Lung (tissue), 11 donors: ENCODE measurements at regions not wholly inside any gene's neighbourhood (a gene's known extent, or its start where the extent isn't known, plus 50 kb on each side); places are given as distances from the start of the nearest gene placed in this dataset.

ENCODE experiments used
- ATAC-seq: fragments of 200-7000 bp; cut with Tn5 transposase; one replicate; pipeline ENCODE4 v1.9.1; 2020; ENCODE audit warnings: moderate number of reproducible peaks; ENCODE audit not compliant: insufficient read depth, low FRiP score
- DNase-seq, 3 donors: peaks; one replicate each; pipeline ENCODE4 v3.0.0-alpha.2; 2013 to 2017
- H3K27ac ChIP-seq, 2 donors: one replicate each; pipeline ENCODE4 v1.5.1; 2013; ENCODE audit warnings: mild to moderate bottlenecking in 2 of 2, moderate library complexity in 2 of 2, control low read depth in 1 of 2, inconsistent platforms in 1 of 2, low read depth in 1 of 2, low read length in 1 of 2
- H3K27me3 ChIP-seq, 3 donors: one replicate each; pipeline ENCODE4 v1.5.1; 2013; ENCODE audit warnings: low read length in 2 of 3; ENCODE audit not compliant: control insufficient read depth in 3 of 3, insufficient read depth in 3 of 3
- H3K36me3 ChIP-seq, 4 donors: one replicate each; pipeline ENCODE4 v1.5.1; 2013; ENCODE audit warnings: low read length in 4 of 4, mild to moderate bottlenecking in 1 of 4, moderate library complexity in 1 of 4; ENCODE audit not compliant: control insufficient read depth in 4 of 4, insufficient read depth in 4 of 4
- H3K4me1 ChIP-seq, 5 donors: one replicate each; pipeline ENCODE4 v1.5.1; 2013; ENCODE audit warnings: low read length in 5 of 5, mild to moderate bottlenecking in 2 of 5, moderate library complexity in 1 of 5; ENCODE audit not compliant: control insufficient read depth in 5 of 5, insufficient read depth in 5 of 5
- H3K4me3 ChIP-seq: one replicate; pipeline ENCODE4 v1.5.1; 2013; ENCODE audit warnings: mild to moderate bottlenecking, control low read depth, moderate library complexity
- H3K9ac ChIP-seq, 2 donors: one replicate each; pipeline ENCODE4 v1.5.1; 2013; ENCODE audit warnings: low read length in 2 of 2, control low read depth in 1 of 2; ENCODE audit not compliant: insufficient read depth in 1 of 2
- H3K9me3 ChIP-seq, 4 donors: one replicate each; pipeline ENCODE4 v1.5.1; 2013; ENCODE audit warnings: low read length in 3 of 4, mild to moderate bottlenecking in 1 of 4, moderate library complexity in 1 of 4; ENCODE audit not compliant: control insufficient read depth in 4 of 4, insufficient read depth in 3 of 4
- WGBS, 2 donors: extraction: QIAGEN DNeasy Blood & Tissue Kit; methylation state at CpG; one replicate each; pipeline ENCODE4 v1.1.7; 2013; 5-methylcytosine and 5-hydroxymethylcytosine counted together
- TF ChIP-seq, protein P1 (sequence below): IDR thresholded peaks from 2 replicates; pipeline ENCODE4 v1.5.1; 2012; ENCODE audit warnings: mild to moderate bottlenecking; ENCODE audit errors: control extremely low read depth, extremely low read depth
- donor health status: control.
- donor health status: control.
- donor health status: Bipolar disorder and iron deficiency.
- donor health status: healthy.
- donor health status: DM: yes; HTN: yes; CAD: no.

DNA sequence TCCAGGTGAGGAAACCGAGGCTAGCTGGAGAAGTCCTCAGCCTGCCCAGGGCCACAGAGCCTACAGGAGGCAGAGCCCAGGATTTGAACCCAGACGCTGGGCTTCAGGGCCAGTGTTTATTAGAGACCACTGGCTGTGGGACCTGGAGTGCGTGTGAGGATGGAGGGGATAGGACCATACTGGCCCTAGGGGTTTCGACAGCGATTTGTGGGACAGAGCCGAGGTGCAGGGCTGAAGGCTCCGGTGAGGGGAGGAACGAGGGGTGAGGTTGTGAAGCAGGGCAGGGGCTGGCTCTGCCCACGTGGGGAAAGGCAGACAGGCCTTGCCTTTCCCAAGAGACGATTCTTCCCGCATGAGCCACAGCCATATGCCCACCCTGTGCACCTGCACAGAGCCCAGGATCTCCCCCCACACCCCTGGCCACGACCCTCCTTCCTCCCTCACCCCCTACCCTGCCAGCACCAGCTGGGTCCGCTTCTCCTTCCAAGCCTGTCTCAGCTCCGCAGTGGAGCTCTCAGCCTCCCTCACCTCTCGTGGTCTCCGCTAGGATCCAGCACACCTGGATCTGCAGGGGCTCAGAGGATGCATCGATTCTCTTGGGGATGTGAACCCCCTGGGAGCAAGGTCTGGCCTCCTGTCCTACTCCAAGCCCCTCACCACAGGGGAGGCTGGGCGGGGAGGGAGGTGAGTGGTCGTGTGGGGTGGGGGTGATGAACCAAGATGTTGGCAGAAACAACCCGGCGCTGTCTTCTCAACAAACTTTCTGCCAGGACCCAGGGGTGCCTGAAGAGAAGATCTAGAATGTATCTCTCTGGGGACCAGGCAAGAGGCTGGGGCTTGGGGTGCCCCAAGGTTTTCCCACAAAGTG lies 58.4 kb downstream of the RTL6 start:
- Histone ChIP-seq H3K27me3 (no peaks in the 10 kb centered on the region), H3K9ac (no peak overlapping the region), H3K9me3 (peaks cover 0 to 2% (median 0%) of the 10 kb centered on the region in 4 donors), H3K27ac (no peak overlapping the region), H3K4me3 (no peak overlapping the region), H3K4me1 (peaks cover 0 to 5% (median 2%) of the 10 kb centered on the region in 5 donors), H3K36me3 (no peaks in the 10 kb centered on the region)
- ATAC-seq (no peak), DNase-seq (peak in 1 of 3 donors; percentile 9)
- TF ChIP-seq, protein P1, sequence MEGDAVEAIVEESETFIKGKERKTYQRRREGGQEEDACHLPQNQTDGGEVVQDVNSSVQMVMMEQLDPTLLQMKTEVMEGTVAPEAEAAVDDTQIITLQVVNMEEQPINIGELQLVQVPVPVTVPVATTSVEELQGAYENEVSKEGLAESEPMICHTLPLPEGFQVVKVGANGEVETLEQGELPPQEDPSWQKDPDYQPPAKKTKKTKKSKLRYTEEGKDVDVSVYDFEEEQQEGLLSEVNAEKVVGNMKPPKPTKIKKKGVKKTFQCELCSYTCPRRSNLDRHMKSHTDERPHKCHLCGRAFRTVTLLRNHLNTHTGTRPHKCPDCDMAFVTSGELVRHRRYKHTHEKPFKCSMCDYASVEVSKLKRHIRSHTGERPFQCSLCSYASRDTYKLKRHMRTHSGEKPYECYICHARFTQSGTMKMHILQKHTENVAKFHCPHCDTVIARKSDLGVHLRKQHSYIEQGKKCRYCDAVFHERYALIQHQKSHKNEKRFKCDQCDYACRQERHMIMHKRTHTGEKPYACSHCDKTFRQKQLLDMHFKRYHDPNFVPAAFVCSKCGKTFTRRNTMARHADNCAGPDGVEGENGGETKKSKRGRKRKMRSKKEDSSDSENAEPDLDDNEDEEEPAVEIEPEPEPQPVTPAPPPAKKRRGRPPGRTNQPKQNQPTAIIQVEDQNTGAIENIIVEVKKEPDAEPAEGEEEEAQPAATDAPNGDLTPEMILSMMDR: no peak
- WGBS, 2 donors: 80 to 91% methylated on average over 21 of the region's 21 CpGs

DNA sequence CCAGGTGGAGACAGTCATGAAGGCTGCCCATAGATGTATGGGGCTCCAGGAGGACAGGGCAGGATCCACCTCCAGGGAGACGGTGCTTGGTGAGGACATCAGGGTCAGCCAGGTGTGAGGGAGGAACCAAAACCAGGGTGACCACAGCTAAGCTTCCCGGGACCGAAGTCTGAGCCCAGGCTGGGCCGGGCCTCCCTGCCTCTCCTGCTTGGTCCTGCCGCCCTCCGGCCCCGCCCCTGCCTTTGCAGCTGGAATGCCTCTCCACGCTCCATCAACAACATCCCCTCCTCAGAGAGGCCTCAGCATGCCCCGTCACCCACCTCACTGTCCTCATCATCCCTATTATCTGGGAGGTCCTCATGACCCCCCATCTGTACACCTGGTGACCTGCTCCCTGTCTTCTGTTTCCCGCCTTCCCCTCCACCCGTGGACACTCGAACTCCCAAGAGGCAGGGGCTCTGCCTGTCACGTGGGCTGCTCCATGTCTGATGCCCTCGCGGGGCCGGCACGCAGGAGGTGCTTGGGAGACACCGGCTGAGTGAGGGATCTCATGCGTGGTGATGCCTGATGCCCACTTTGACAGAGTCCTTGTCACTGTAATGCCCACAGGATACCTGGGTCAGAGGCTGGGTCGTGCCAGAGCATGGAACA lies 59.4 kb downstream of the RTL6 start:
- TF ChIP-seq, protein P1: no peak

DNA sequence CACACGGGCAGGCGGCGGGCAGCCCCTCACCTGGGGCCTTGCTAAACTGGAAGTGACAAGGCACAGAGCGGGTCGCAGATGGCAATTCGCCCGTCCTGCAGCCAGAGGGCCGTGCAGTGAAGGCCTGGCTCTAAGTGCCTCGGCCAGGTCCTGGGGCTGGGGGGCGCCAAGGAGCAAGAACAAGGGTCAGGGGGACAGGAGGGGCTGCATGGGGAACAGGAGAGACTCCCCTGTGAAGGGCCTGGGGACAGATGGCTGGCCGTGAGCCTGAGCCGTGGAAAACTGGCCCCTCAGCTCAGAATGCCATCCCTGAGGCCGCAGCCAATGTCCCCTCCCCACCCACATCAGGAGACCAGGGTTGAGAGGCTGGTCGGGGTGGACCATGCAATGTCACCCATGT lies 60.0 kb downstream of the RTL6 start:
- Histone ChIP-seq H3K4me1 (peaks cover 0 to 3% (median 0%) of the 10 kb centered on the region in 5 donors), H3K9ac (no peak overlapping the region), H3K27ac (no peak overlapping the region), H3K36me3 (no peaks in the 10 kb centered on the region), H3K9me3 (peaks cover 0 to under 1% (median 0%) of the 10 kb centered on the region in 4 donors), H3K4me3 (no peak overlapping the region), H3K27me3 (no peaks in the 10 kb centered on the region)
- 83 to 87% methylated on average over 14 of the region's 14 CpGs for WGBS, 2 donors
- DNase-seq (peak in 1 of 3 donors; percentile 5), ATAC-seq (no peak)
- TF ChIP-seq, protein P1: no peak

More for the DNA sequence above, 59.4 kb downstream of the RTL6 start:
- 87 to 95% methylated on average over 20 of the region's 20 CpGs for WGBS, 2 donors
- DNase-seq: peak in 1 of 3 donors; percentile 10
- Histone ChIP-seq H3K36me3 (no peaks in the 10 kb centered on the region), H3K27me3 (no peaks in the 10 kb centered on the region), H3K9ac (no peak overlapping the region), H3K4me3 (no peak overlapping the region), H3K9me3 (peaks cover 0 to 2% (median 0%) of the 10 kb centered on the region in 4 donors), H3K4me1 (peaks cover 0 to 5% (median 0%) of the 10 kb centered on the region in 5 donors), H3K27ac (no peak overlapping the region)
- ATAC-seq: no peak
